Activated naive CD4-positive, alpha-beta T cell treated with anti-CD3 and anti-CD28 coated beads for 36 hours (primary cell): ENCODE measurements at regions not wholly inside any gene's neighbourhood (a gene's known extent, or its start where the extent isn't known, plus 50 kb on each side); places are given as distances from the start of the nearest gene placed in this dataset.
"Not testable (repeated sequence)": the region's sequence is repeated elsewhere in the genome, so short reads cannot be mapped to it uniquely, and the experiment has no call there.

ENCODE experiments used
- CTCF ChIA-PET: fragments of 350-600 bp; sonication (Branson Sonifier 250); formaldehyde crosslinking; loops from one replicate; lab custom pipeline; 2021; ENCODE audit warnings: antibody characterized with exemption; lab: Charles Lee
- DNase-seq: peaks from one replicate; pipeline ENCODE4 v3.0.0-alpha.2; 2020
- H3K27ac Mint-ChIP-seq: one replicate; pipeline ENCODE4 v1.8.0; 2021; ENCODE audit warnings: mild to moderate bottlenecking, mixed read lengths
- H3K27me3 Mint-ChIP-seq: one replicate; pipeline ENCODE4 v1.8.0; 2021; ENCODE audit warnings: low read depth, mixed read lengths
- H3K36me3 Mint-ChIP-seq: one replicate; pipeline ENCODE4 v1.8.0; 2021; ENCODE audit warnings: low read depth, mixed read lengths
- H3K4me1 Mint-ChIP-seq: one replicate; pipeline ENCODE4 v1.8.0; 2021; ENCODE audit warnings: low read depth, mixed read lengths
- H3K4me3 Mint-ChIP-seq: one replicate; pipeline ENCODE4 v1.8.0; 2021; ENCODE audit warnings: mild to moderate bottlenecking, moderate library complexity, mixed read lengths
- H3K9me3 Mint-ChIP-seq: one replicate; pipeline ENCODE4 v1.8.0; 2021; ENCODE audit warnings: mixed read lengths
- intact Hi-C: fragments of 100-400 bp; cut with micrococcal nuclease; formaldehyde crosslinking; loops from one replicate; pipeline ENCODE4 v1.15.1; 2023

DNA sequence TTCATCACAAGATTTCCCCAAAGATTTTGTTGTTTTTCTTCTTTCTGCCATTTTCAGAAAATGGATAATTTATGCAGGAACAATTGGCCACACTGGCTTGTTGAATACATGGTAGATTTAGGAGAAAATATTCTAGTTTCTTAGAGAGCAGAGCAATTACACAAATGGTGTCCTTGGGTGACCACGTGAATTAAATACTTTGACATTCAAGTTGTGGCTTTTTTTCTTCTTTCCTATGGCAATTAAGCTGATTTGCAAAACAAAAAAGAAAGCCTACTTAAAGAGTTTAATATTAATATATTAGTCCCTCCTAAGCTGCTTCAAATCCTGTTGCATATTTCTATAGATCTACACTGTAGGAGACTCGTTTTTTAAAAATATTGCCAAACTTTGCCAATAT, 133.0 kb upstream of the HTR2C start:
- CTCF ChIA-PET: no interaction called here
- Mint-ChIP-seq H3K9me3 (peaks cover 2% of the 10 kb centered on the region), H3K27me3 (no peaks in the 10 kb centered on the region), H3K4me1 (no peaks in the 10 kb centered on the region), H3K4me3 (no peak overlapping the region), H3K36me3 (no peaks in the 10 kb centered on the region), H3K27ac (no peak overlapping the region)
- no peak for DNase-seq
- intact Hi-C loops: no loop called here

DNA sequence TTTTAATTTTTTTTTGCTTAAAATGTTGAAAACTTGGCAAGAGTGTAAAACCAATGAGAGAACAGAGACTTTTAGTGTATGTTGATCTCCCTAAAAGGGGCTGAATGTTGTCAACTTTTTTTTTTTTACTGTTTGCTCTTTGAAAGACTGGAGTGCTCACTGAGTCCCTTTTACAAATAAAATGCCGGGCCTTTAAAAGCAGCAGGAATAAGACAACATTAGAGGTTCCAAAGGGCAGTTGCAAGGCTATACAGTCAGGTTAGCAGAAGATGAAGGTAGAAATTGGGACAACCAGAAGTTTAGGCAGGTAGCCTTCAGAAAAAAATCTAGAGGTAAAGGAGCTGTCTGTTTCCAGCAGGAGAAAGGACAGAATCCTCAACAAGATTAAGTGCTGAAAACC, 132.5 kb upstream of the HTR2C start:
- intact Hi-C loops: no loop called here
- no peaks in the 10 kb centered on the region for H3K27me3 Mint-ChIP-seq
- CTCF ChIA-PET: no interaction called here

DNA sequence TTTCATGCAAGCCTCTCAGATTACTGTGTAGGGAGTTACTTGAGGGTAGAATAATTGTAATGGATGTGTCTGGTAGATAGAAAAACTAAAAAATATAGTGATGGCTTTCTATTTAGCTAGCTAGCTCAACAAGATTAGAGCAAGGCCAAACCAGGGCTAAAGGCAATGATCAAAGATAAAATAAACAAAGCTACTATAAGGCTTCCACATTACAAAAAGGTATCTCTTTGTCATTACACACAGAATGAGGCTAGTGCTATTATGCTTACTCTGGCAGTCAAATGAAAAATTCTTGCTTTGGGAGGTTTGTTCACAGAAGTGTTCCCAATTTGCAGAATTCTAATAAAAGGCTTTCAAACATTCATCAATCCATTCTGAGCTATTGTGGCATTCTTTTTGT, 121.6 kb upstream of the HTR2C start:
- no peaks in the 10 kb centered on the region for H3K9me3 Mint-ChIP-seq
- no peaks in the 10 kb centered on the region for H3K36me3 Mint-ChIP-seq
- intact Hi-C loops: no loop called here
- no peak for DNase-seq
- no peaks in the 10 kb centered on the region for H3K4me1 Mint-ChIP-seq
- no peak overlapping the region for H3K27ac Mint-ChIP-seq
- CTCF ChIA-PET: no interaction called here
- H3K27me3 Mint-ChIP-seq: no peaks in the 10 kb centered on the region
- no peak overlapping the region for H3K4me3 Mint-ChIP-seq

More for the DNA sequence above, 132.5 kb upstream of the HTR2C start:
- H3K36me3 Mint-ChIP-seq: no peaks in the 10 kb centered on the region
- H3K9me3 Mint-ChIP-seq: peaks cover 2% of the 10 kb centered on the region
- no peaks in the 10 kb centered on the region for H3K4me1 Mint-ChIP-seq
- DNase-seq: no peak
- H3K27ac Mint-ChIP-seq: no peak overlapping the region
- H3K4me3 Mint-ChIP-seq: no peak overlapping the region

DNA sequence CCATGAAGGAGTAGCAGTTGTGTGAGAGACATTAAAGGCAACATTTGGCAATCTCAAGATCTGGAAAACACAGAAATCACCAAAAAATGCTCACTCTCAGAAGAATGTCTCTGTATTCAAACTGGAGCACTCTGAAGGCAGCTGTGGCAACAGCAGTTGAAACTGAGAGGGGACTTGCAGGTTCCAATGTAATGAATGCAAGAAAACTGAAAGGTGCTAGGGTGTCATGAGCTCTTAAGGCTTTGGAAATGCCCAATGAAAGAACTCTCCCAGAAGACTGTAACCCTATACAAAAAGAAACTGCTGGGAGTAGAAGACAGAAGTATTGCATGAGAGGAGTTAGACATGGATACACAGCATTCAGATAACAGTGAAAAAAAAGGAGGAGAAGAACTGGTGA, 118.2 kb upstream of the HTR2C start:
- no peak overlapping the region for H3K27ac Mint-ChIP-seq
- CTCF ChIA-PET: interaction anchor here (0.7 kb wide), 1 partner anchor 735 kb away, joined by 3 read pairs; no protein-coding TSS in a partner anchor
- no peaks in the 10 kb centered on the region for H3K27me3 Mint-ChIP-seq
- no peaks in the 10 kb centered on the region for H3K36me3 Mint-ChIP-seq
- H3K4me1 Mint-ChIP-seq: no peaks in the 10 kb centered on the region
- no peak for DNase-seq
- H3K9me3 Mint-ChIP-seq: no peaks in the 10 kb centered on the region
- intact Hi-C loops: no loop called here
- H3K4me3 Mint-ChIP-seq: no peak overlapping the region

DNA sequence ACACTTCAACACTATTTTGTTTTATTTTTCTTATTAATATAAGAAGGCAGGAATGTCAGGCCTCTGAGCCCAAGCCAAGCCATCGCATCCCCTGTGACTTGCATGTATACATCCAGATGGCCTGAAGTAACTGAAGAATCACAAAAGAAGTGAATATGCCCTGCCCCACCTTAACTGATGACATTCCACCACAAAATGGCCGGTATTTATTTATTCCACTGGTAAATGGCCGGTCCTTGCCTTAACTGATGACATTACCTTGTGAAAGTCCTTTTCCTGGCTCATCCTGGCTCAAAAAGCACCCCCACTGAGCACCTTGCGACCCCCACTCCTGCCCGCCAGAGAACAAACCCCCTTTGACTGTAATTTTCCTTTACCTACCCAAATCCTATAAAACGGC, 111.9 kb upstream of the HTR2C start:
- CTCF ChIA-PET, H3K4me1 Mint-ChIP-seq: not testable (repeated sequence)

DNA sequence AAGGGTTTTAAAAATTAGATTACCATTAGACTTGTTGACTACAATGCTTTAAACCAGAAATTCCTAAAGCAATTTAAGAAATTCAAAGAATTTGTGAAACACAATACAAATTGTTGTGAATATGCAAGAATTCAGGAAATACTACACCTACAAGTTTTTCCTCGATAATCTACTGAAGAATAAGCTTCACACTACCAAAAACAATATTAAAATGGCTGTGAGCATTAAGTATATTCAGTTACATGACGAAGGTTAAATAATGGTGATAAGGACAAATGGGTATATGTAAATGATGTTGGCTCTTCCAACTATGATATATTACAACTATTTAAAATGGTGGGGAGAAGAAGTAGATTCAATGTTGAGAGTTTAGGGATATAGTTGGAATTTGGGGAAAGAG, 111.1 kb upstream of the HTR2C start:
- H3K4me3 Mint-ChIP-seq: no peak overlapping the region
- H3K27ac Mint-ChIP-seq: no peak overlapping the region
- no peaks in the 10 kb centered on the region for H3K4me1 Mint-ChIP-seq
- CTCF ChIA-PET: no interaction called here
- H3K9me3 Mint-ChIP-seq: no peaks in the 10 kb centered on the region
- no peaks in the 10 kb centered on the region for H3K27me3 Mint-ChIP-seq
- intact Hi-C loops: no loop called here
- DNase-seq: no peak
- no peaks in the 10 kb centered on the region for H3K36me3 Mint-ChIP-seq

More for the DNA sequence above, 111.9 kb upstream of the HTR2C start:
- intact Hi-C loops, H3K36me3 Mint-ChIP-seq, DNase-seq, H3K4me3 Mint-ChIP-seq, H3K27ac Mint-ChIP-seq, H3K27me3 Mint-ChIP-seq, H3K9me3 Mint-ChIP-seq: not testable (repeated sequence)

DNA sequence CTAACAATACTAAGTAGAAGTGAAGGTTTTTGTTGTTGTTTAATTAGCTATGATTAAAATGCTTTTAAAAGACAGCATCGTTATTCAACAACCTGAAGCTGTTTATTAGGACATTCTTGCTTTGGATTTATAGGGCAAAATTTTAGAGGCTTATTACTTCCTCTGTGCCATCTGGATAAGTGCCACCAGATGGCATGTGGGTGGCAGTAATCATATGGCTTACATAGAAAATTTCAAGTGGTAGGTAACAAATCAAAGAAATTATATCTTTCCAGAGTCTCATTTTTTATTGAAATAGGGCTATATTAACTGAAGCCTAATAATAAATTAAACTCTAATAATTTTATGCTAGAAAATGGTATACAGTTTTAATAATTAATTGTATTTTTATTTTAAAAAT, 83.3 kb upstream of the HTR2C start:
- Mint-ChIP-seq H3K9me3 (no peaks in the 10 kb centered on the region), H3K4me3 (no peak overlapping the region)
- intact Hi-C loops: no loop called here

DNA sequence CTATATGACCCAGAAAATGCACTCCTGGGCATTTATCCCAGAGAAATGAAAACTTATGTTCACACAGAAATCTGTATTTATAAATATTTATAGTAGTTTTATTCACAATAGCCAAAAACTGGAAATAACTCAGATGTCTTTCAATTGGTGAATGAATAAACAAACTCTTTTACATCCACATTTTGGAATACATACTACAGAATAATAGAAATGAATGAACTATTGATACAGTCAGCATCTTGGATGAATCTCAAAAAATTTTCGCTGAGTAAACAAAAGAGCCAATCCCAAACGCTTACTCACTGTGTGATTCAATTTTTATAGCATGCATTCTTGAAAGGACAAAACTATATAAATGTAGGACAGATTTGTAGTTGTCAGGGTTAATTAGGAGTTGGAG, 75.1 kb upstream of the HTR2C start:
- H3K27ac Mint-ChIP-seq: no peak overlapping the region
- H3K36me3 Mint-ChIP-seq: no peaks in the 10 kb centered on the region
- H3K4me1 Mint-ChIP-seq: no peaks in the 10 kb centered on the region
- no peaks in the 10 kb centered on the region for H3K27me3 Mint-ChIP-seq
- peaks cover 1% of the 10 kb centered on the region for H3K9me3 Mint-ChIP-seq
- intact Hi-C loops: no loop called here
- H3K4me3 Mint-ChIP-seq: no peak overlapping the region
- CTCF ChIA-PET: no interaction called here
- DNase-seq: no peak

More for the DNA sequence above, 83.3 kb upstream of the HTR2C start:
- Mint-ChIP-seq H3K27ac (no peak overlapping the region), H3K27me3 (no peaks in the 10 kb centered on the region), H3K36me3 (no peaks in the 10 kb centered on the region), H3K4me1 (no peaks in the 10 kb centered on the region)
- DNase-seq: no peak
- CTCF ChIA-PET: no interaction called here

DNA sequence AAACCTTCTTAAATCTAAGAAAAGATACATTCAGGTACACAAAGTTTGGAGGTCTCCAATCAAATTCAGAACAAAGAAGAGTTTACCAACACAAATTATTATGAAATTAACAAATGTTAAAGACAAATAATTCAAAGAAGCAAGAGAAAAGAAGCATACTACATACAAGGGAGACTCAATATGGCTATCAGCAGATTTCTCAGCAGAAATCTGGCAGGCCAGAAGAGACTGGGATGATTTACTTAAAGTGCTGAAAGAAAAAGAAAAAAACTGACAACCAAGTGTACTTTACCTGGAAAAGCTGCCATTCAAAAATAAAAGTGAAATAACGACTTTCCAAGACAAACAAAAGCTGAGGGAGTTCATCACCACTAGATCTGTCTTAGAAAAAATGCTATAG, 64.4 kb upstream of the HTR2C start:
- H3K36me3 Mint-ChIP-seq: no peaks in the 10 kb centered on the region
- no peaks in the 10 kb centered on the region for H3K4me1 Mint-ChIP-seq
- no peak overlapping the region for H3K27ac Mint-ChIP-seq
- no peak overlapping the region for H3K4me3 Mint-ChIP-seq
- peaks cover 5% of the 10 kb centered on the region for H3K9me3 Mint-ChIP-seq
- intact Hi-C loops: no loop called here
- CTCF ChIA-PET: no interaction called here
- no peak for DNase-seq
- no peaks in the 10 kb centered on the region for H3K27me3 Mint-ChIP-seq

DNA sequence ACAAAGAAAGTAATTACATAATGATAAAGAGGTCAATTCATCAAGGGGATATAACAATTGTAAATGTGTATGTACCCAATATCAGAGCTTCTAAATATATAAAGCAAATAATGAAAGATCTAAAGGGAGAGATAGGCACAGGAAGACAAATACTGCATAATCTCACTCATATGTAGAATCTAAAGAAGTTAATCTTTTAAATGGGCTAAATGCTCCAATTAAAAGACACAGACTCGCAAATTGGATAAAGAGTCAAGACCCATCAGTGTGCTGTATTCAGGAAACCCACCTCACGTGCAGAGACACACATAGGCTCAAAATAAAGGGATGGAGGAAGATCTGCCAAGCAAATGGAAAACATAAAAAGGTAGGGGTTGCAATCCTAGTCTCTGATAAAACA, 63.2 kb upstream of the HTR2C start:
- DNase-seq, H3K27ac Mint-ChIP-seq, H3K4me1 Mint-ChIP-seq, H3K4me3 Mint-ChIP-seq, H3K9me3 Mint-ChIP-seq, CTCF ChIA-PET, H3K36me3 Mint-ChIP-seq, intact Hi-C loops, H3K27me3 Mint-ChIP-seq: not testable (repeated sequence)

DNA sequence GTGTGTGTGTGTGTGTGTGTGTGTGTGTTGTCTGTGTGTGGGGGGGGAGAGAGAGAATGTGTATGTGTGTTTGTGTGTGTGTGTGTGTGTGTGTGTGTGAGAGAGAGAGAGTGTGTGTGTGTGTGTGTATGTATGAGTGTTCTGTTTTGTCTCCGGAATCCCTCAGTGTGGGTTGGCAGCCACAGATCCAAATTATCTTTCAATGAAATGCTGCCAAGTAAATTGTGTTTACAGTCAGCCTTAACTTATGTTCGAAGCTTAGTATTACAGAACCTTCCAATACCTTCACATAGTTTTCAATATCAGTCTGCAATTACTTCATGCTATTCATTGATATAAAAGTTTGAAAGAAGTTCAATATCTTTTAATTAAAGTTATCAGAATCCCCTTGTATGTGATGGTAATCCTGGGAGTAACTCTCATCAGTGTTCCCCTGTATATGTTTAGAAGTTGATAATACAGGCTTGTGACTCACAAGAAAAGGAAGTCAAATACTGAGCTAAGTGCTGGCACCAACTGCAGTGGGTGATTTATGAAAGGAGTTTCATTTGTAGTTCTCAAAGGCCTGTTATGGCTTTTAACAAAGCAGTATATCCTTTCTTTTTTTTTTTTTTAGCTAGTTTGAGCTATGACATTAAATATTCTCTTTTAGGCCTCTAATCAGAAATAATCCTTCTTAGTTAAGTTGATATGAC, 51.6 kb upstream of the HTR2C start:
- H3K9me3 Mint-ChIP-seq: peaks cover 2% of the 10 kb centered on the region
- no peaks in the 10 kb centered on the region for H3K27me3 Mint-ChIP-seq
- intact Hi-C loops: no loop called here
- H3K36me3 Mint-ChIP-seq: no peaks in the 10 kb centered on the region
- no peaks in the 10 kb centered on the region for H3K4me1 Mint-ChIP-seq
- H3K4me3 Mint-ChIP-seq: no peak overlapping the region
- no peak for DNase-seq
- CTCF ChIA-PET: no interaction called here
- no peak overlapping the region for H3K27ac Mint-ChIP-seq
